Breast epithelium (tissue), 4 donors: ENCODE measurements at regions not wholly inside any gene's neighbourhood (a gene's known extent, or its start where the extent isn't known, plus 50 kb on each side); places are given as distances from the start of the nearest gene placed in this dataset.

Source experiments
- DNase-seq, 2 donors: peaks; one replicate each; pipeline ENCODE4 v3.0.0-alpha.2; 2019; ENCODE audit warnings: low spot score in 2 of 2
- H3K27ac ChIP-seq, 2 donors: fragments of 200-600 bp; sonication (generic) in 1 of 2; one replicate each; pipeline ENCODE4 v1.5.1; 2016 to 2019; ENCODE audit warnings: mild to moderate bottlenecking in 1 of 2
- H3K27me3 ChIP-seq, 2 donors: fragments of 200-600 bp; sonication (generic) in 1 of 2; one replicate each; pipeline versions ENCODE4 v1.5.1 to v1.6.0; 2017 to 2019; ENCODE audit warnings: control low read depth in 1 of 2, mild to moderate bottlenecking in 1 of 2
- H3K36me3 ChIP-seq: fragments of 200-600 bp; one replicate; pipeline ENCODE4 v1.5.1; 2019
- H3K4me1 ChIP-seq, 2 donors: fragments of 200-600 bp; sonication (generic); one replicate each; pipeline ENCODE4 v1.5.1; 2016 to 2019; ENCODE audit warnings: control low read depth in 1 of 2
- H3K4me3 ChIP-seq, 3 donors: fragments of 200-600 bp; sonication (generic); 1 replicate in 2 of 3; 2 replicates in 1 of 3; pipeline ENCODE4 v1.5.1; 2016 to 2019; ENCODE audit warnings: mild to moderate bottlenecking in 3 of 3, moderate library complexity in 2 of 3
- H3K9me3 ChIP-seq, 2 donors: fragments of 200-600 bp; sonication (generic) in 1 of 2; one replicate each; pipeline ENCODE4 v1.5.1; 2016 to 2019; ENCODE audit warnings: control low read depth in 1 of 2
- POLR2A ChIP-seq: fragments of 450-650 bp; IDR thresholded peaks from one replicate; pipeline ENCODE4 v1.6.1; 2016; ENCODE audit warnings: antibody characterized with exemption, mild to moderate bottlenecking, moderate library complexity
- POLR2AphosphoS5 ChIP-seq, 3 donors: sonication (generic); formaldehyde crosslinking; IDR thresholded peaks; one replicate each; pipeline ENCODE4 v1.6.1; 2017; ENCODE audit warnings: antibody characterized with exemption in 3 of 3
- intact Hi-C: fragments of 100-400 bp; cut with DNase I; formaldehyde crosslinking; loops from one replicate; pipeline ENCODE4 v1.15.1; 2023; ENCODE audit warnings: low total_unique reads
- TF ChIP-seq, protein P1 (sequence below), 3 donors: fragments of 450-650 bp; IDR thresholded peaks; one replicate each; pipeline ENCODE4 v1.5.1; 2016 to 2017; ENCODE audit warnings: antibody characterized with exemption in 3 of 3, mild to moderate bottlenecking in 3 of 3, moderate library complexity in 3 of 3

DNA sequence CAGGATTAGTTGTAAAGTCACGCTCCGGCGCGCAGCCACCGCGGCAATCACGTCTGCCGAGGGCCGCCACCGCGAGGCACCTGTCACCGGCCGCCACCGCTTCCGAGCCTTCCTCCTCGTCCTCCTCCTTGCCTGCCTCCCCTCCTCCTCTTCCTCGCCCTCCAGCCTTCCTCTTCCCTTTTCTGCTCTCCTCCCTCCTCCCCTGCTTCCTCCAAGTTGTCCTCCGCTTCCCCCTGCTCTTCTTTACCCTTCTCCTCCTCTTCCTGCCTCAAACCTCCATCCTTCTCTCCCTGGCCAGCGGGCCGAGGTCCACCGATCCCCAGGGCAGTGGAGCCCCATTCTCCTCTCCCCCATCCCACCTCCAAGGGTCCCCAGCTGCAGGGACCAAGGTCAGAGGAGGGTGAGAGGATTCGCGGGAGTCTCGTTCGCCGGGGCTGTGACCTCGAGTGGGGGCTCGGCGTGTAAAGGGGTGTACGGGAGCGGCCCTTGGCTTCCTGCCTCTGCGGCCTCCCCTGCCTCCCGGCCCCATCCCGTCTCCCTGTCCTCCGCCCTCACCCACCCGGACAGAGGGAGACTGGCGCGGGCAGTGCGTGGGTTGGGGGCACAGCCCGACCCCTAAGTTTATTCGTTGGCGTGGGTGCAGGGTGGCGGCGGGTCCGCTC, 89.5 kb upstream of the PAX2 start:
- TF ChIP-seq, protein P1, sequence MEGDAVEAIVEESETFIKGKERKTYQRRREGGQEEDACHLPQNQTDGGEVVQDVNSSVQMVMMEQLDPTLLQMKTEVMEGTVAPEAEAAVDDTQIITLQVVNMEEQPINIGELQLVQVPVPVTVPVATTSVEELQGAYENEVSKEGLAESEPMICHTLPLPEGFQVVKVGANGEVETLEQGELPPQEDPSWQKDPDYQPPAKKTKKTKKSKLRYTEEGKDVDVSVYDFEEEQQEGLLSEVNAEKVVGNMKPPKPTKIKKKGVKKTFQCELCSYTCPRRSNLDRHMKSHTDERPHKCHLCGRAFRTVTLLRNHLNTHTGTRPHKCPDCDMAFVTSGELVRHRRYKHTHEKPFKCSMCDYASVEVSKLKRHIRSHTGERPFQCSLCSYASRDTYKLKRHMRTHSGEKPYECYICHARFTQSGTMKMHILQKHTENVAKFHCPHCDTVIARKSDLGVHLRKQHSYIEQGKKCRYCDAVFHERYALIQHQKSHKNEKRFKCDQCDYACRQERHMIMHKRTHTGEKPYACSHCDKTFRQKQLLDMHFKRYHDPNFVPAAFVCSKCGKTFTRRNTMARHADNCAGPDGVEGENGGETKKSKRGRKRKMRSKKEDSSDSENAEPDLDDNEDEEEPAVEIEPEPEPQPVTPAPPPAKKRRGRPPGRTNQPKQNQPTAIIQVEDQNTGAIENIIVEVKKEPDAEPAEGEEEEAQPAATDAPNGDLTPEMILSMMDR (IDR thresholded peaks at IDR 0.05): no peak
- no peak for TF ChIP-seq POLR2A
- no peak for TF ChIP-seq POLR2AphosphoS5 (IDR thresholded peaks at IDR 0.05)
- Histone ChIP-seq H3K9me3 (no peaks in the 10 kb centered on the region), H3K36me3 (no peaks in the 10 kb centered on the region), H3K4me1 (peaks cover 0 to 5% of the 10 kb centered on the region in 2 donors), H3K27me3 (peaks cover 13 to 90% of the 10 kb centered on the region in 2 donors), H3K4me3 (peak overlapping the region in 2 of 3 donors; percentile 30 to 54), H3K27ac (no peak overlapping the region)
- intact Hi-C loops: no loop called here
- DNase-seq: no peak

DNA sequence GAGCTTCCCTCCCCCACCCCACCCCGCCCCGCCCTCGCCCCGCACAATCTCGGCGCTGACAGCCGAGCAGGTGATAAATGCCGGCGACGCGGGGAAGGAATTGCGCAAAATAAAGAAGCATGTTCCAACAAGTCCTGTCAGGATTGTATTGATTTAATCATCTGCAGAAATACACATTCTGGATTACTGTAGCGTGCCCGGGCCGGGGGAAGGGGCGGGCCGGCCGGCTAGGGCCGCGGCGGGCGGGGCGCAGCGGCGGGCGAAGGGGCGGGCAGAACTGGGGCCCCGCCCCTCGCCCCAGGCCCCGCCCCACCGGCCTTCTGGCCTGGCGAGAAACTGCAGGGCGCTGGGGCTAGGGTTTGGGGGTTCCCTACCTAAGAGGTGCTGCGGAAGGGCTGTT, 88.9 kb upstream of the PAX2 start:
- Histone ChIP-seq H3K9me3 (no peaks in the 10 kb centered on the region), H3K36me3 (no peaks in the 10 kb centered on the region), H3K27me3 (peaks cover 13 to 95% of the 10 kb centered on the region in 2 donors), H3K27ac (no peak overlapping the region), H3K4me3 (peak overlapping the region in 2 of 3 donors; percentile 30 to 54), H3K4me1 (peaks cover 0 to 5% of the 10 kb centered on the region in 2 donors)
- no peak for DNase-seq
- intact Hi-C loops: no loop called here
- TF ChIP-seq POLR2AphosphoS5 (IDR thresholded peaks at IDR 0.05) (no peak), POLR2A (no peak)
- TF ChIP-seq, protein P1 (IDR thresholded peaks at IDR 0.05): no peak

GRCh38 chr10:100658269-100658668, 87.1 kb upstream of the PAX2 start:
- Histone ChIP-seq H3K27me3 (peaks cover 13 to 100% of the 10 kb centered on the region in 2 donors), H3K4me3 (no peak overlapping the region), H3K9me3 (no peaks in the 10 kb centered on the region), H3K36me3 (no peaks in the 10 kb centered on the region), H3K4me1 (peaks cover 0 to 5% of the 10 kb centered on the region in 2 donors), H3K27ac (no peak overlapping the region)
- DNase-seq: no peak
- TF ChIP-seq POLR2AphosphoS5 (IDR thresholded peaks at IDR 0.05) (no peak), POLR2A (no peak)
- TF ChIP-seq, protein P1 (IDR thresholded peaks at IDR 0.05): no peak
- intact Hi-C loops: no loop called here

GRCh38 chr10:100659361-100660098, 85.9 kb upstream of the PAX2 start:
- H3K9me3 ChIP-seq: no peaks in the 10 kb centered on the region
- TF ChIP-seq POLR2AphosphoS5 (IDR thresholded peaks at IDR 0.05) (no peak), POLR2A (no peak)
- TF ChIP-seq, protein P1 (IDR thresholded peaks at IDR 0.05): no peak
- H3K27me3 ChIP-seq: peaks cover 10 to 98% of the 10 kb centered on the region in 2 donors
- H3K36me3 ChIP-seq: no peaks in the 10 kb centered on the region
- H3K27ac ChIP-seq: no peak overlapping the region
- no peak overlapping the region for H3K4me3 ChIP-seq
- peaks cover 0 to 5% of the 10 kb centered on the region in 2 donors for H3K4me1 ChIP-seq
- no peak for DNase-seq
- intact Hi-C loops: no loop called here

GRCh38 chr10:100660365-100660764, 85.0 kb upstream of the PAX2 start:
- Histone ChIP-seq H3K4me3 (no peak overlapping the region), H3K27me3 (peaks cover 10 to 89% of the 10 kb centered on the region in 2 donors), H3K36me3 (no peaks in the 10 kb centered on the region), H3K9me3 (no peaks in the 10 kb centered on the region), H3K27ac (no peak overlapping the region), H3K4me1 (peaks cover 0 to 5% of the 10 kb centered on the region in 2 donors)
- intact Hi-C loops: no loop called here
- no peak for DNase-seq
- TF ChIP-seq POLR2A: no peak
